ENCODE measurements at regions not wholly inside any gene's neighbourhood (a gene's known extent, or its start where the extent isn't known, plus 50 kb on each side); places are given as distances from the start of the nearest gene placed in this dataset.

DNA sequence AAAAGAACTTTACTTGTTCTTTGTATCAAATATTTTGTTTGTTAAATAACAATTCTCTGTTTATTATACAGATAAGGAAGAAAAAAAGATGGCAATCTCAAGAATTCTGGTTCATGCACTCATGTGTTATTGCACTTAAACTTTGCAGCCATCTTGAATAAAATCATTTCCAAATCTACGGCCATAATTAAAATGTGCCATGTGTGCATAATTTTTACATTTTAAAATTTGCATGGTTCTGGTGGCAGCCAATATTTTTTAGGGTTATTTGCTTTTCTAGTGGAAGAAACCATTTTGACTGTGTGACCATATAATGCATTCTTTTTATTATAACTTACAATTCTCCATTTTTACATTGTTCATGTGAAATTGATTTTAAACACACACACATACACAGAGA is 1518.1 kb upstream of the ZEB2 start:
- no peak for DNase-seq (ENCODE audit: low read depth in 2 of 2)

DNA sequence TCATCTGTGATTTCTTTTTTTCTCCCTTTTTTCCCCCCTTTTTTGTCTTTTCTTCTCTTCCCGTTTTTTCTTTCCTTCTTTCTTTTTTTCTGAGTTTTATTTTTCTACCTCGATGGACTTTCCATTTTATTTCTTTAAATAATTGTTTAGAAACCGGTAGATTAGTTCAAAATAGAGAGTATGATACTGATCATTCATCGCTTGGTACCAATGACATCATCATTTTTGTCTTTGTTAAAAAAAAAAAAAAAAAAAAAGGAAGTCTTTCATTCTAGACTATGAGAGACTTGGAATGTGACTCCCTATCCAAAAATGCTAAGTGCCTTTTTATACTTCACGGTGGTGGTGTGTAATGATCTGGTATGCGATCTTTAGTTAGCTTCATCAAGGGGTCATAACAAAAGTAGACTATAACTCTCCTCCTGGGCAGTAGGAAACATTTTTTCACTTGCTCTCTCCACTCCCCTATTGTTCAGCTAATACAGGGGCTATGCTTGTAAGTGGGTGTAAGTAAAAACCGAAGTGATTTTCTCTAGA is 1517.5 kb upstream of the ZEB2 start:
- no peak for DNase-seq (ENCODE audit: low read depth in 2 of 2)

DNA sequence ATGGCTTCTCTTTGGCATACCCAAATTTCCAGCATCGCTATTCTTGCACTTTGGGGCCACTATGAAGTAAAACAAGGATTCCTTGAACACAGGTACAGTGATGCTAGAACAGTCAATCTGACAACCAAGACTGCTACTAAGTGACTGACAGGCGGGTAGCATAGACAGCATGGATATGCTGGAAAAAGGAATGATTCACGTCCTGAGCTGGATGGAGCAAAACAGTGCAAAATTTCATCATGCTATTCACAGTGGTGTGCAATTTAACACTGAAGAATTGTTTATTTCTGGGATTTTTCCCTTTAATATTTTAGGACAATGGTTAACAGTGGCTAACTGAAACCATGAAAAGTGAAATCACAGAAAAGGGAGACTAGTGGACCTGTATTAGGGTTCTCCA is 1511.2 kb upstream of the ZEB2 start:
- DNase-seq (ENCODE audit: low read depth in 2 of 2), result no peak

DNA sequence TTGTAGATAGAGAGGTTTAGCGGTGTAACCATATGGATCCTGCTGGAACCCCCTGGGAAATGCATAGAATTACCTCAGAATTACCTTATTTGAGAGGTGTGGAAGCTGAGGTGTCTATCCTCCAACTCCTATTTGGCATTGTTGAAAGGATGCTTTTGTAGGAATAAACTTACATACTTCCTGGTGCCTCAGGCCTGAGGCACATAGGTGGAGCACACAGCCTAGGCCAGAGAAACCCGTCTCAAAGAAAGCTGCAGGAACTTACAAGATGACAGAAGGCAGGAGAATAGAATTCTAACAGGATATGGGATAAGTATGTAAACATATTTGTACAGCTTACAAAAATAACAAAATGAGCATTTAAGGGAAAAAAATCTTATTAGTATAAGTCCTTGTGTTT is 1507.2 kb upstream of the ZEB2 start:
- no peak for DNase-seq (ENCODE audit: low read depth in 2 of 2)

DNA sequence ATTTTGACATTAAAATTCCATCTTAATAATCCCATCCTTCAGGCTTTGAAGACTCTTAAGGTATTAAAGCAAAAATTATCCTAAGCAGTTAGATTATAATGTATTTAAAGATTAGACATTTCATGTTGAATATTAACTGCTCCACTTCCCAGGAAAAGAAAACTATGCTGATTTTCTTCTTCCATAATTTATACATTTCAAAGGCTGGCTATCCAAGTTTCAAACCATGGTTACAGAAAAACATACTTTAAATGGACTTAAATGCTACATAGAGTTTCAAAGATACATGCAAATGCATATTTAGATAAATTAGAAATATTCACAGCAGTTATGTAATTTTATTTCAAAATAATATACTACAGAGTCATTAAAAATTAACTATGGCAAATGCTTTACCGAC is 1505.6 kb upstream of the ZEB2 start:
- DNase-seq (ENCODE audit: low read depth in 2 of 2), result no peak

DNA sequence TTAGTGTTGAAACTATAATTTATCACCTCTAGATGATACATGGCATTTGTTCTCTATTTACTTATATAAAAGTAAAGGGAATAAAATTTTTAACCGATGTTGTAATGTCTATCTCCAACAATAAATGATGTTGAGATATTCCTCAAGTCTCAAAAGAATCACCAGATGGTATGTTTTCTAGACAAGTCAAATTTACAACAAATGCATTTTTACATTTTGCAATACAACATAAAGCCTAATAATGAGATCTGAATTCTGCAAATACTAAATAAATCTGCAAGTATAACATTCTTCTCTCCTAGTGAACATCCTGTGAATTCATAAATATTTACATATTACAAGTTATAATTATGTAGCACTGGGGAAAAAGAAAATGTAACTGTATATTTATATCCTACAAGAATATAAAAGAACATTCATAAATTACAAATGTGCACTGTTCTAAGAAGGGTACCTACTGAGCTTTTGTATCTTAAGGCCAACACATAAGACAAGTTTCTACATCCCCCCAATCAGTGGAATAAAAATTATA is 1504.4 kb upstream of the ZEB2 start:
- DNase-seq (ENCODE audit: low read depth in 2 of 2), result no peak

DNA sequence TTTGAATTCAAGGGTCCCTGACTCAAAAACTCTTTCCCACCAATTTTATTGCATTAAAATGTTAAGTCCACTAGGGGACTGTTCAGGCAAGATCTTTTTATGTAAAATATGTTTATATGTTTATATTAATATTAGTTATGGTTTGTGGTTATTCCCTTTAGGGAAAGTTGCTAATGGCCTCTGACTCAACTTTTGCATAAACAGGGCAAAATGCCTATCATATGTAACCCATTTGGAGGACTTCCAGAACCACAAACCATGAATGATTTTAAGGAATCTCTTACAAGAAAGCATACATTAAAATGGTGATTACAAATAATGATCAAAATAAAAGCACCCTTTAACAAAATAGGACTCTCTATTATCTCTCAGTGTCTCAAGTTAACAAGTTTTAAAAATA is 1484.5 kb upstream of the ZEB2 start:
- DNase-seq (ENCODE audit: low read depth in 2 of 2), result no peak

DNA sequence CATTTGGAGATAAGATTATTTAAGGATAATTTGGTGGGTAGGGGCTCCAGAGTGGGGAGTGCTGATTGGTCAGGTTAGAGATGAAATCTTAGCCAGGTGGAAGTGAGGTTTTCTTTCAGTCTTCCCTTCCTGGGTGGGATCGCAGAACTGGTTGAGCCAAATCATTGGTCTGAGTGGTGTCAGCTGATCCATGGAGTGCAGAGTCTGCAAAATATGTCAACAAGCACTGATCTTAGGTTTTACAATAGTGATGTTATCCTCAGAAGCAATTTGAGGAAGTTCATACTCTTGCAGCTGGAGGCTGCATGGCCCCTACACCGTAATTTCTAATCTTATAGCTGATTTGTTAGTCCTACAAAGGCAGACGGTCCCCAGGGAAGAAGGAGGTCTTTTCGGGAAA is 1483.4 kb upstream of the ZEB2 start:
- no peak for DNase-seq (ENCODE audit: low read depth in 2 of 2)

DNA sequence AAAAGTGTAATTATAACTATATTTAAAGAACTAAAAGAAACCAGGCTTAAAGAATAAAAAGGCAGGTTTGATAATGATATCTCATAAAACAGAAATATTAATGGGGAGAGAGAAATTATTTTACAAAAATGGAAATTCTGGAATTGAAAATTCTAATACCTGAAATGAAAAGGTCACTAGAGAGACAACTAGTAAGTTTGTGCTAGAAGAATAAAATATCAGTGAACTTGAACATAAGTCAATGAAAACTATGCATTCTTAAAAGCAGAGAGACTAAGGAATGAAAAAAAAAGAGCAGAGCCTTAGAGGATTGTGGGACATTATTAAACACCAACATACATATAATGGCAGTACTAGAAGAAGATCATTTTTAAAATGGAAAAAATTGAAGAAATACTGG is 1475.0 kb upstream of the ZEB2 start:
- DNase-seq (ENCODE audit: low read depth in 2 of 2), result no peak

DNA sequence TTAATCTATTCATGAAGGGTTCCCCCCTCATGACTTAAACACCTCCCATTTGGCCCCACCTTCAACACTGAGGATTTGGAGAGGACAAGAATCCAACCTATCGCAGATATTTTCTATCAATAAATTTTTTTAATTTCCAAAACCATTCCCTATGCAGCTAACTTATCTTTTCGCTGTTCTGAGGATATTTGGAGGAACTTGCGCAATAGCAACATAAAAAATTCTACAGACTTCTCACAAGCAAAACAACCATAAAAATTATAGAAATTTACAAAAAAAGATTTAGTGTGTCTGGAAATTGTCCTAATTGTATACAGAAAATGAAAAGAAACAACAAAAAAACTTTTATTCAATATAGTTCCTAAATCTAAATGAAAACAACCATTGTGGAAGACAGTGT is 1472.7 kb upstream of the ZEB2 start:
- DNase-seq (ENCODE audit: low read depth in 2 of 2), result no peak

DNA sequence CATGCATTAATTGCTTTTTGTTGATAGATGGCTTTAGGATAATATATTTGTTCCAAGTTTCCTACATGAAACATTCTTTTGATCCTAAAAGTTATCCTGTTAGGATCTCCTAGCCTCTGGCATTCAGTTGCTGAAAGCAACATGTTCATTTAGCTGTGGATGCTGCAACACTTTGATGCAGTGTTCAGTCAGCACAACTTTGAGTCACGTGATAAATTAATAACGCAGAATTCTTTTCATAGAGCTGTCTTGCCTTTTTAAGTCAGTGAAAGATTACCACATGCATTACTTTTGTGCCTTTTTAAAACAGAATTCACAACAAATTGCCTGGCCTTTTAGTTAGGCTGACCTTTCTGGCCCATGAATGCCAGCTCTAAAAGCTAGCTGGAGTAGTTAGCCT is 1467.9 kb upstream of the ZEB2 start:
- no peak for DNase-seq (ENCODE audit: low read depth in 2 of 2)

DNA sequence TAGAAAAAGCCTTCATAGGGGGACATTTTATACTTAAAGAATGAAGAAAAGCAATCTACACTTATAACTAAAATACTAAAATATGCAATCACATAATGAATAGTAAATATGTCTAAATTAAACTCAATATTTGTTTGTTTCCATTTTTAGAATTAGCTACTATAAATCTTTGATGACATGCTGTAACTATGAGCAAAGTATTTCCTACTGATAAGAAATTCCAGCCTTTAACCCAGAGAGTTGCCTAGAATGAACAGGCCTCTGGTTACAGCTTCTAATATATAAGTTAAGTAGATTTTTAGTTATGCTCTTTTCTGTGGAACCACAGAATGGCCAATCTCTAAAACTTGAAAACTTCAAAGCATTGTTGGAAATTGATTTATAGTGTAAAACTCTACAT is 1465.6 kb upstream of the ZEB2 start:
- DNase-seq (ENCODE audit: low read depth in 2 of 2), result no peak

DNA sequence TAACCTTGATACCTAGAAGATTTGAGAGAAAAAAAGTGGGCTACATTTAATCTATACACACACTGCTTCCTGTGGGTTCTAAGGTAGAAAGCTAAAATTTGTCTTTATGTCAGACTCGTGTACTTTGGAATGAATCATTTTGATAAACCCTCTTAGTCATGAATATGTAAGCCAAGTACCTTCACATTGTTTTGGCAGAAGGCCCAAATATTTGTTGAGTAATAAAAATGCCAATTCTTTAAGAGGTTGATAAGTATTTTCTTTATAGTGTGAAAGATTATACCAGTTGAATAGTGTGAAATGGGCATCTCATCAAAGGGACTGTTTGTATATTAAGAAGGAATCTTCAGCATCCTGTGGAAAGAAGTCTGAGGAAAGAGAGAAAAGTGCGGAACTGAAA is 1464.7 kb upstream of the ZEB2 start:
- DNase-seq (ENCODE audit: low read depth in 2 of 2), result no peak

DNA sequence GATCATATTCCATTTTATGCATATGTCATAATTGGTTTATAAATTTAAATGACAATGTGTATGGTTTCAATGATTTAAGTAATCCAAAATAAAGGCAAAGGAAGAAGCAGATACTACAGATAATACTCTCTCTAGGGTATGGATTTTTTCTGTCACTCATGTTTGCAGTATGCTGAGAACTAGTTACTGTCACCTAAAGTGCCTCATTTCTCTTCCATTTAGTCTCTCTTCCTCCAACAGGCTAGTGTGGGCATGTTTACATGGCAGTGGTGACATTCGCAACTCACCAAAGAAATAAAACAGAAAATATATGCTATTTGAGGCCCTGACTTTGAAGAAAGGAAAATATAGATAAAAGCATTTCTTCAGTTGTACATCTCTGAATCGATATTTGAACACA is 1460.4 kb upstream of the ZEB2 start:
- DNase-seq (ENCODE audit: low read depth in 2 of 2), result no peak

DNA sequence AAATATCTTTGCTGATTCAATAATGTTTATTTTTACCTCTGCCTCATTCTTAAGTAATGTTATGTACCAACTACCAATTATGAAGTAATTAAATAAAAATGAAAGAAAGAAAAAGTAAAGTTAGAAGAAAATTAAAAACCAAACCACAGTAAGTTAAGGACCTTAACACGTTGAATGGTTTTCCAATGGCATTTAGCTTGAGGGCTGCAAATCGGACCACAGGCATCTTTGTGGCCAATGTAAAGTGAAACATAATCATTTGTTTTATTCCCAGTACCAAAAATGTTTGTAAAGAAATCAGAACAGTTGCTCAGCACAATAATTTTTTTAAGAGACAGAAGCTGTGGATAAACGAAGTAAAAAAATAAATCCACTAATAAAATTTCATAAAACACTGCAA is 1455.5 kb upstream of the ZEB2 start:
- DNase-seq (ENCODE audit: low read depth in 2 of 2), result no peak

DNA sequence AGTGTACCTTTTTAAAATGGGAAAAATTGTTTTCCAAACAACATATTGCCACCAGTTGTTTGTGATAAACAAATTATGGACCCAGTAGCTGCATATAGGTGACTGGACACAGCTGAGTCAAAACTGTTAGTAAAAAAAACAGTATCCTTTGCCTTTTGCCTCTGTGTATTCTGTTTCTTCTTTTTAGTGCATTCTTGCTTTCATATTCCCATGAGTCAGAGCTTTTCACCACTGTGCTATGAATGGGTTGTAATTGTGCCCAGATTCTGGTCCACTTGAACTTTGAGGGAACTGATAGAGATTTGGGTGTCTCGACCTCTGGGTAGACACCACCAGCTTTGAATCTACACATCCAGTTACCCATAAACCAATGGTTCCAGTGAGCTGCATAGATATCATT is 1441.9 kb upstream of the ZEB2 start:
- no peak for DNase-seq (ENCODE audit: low read depth in 2 of 2)

DNA sequence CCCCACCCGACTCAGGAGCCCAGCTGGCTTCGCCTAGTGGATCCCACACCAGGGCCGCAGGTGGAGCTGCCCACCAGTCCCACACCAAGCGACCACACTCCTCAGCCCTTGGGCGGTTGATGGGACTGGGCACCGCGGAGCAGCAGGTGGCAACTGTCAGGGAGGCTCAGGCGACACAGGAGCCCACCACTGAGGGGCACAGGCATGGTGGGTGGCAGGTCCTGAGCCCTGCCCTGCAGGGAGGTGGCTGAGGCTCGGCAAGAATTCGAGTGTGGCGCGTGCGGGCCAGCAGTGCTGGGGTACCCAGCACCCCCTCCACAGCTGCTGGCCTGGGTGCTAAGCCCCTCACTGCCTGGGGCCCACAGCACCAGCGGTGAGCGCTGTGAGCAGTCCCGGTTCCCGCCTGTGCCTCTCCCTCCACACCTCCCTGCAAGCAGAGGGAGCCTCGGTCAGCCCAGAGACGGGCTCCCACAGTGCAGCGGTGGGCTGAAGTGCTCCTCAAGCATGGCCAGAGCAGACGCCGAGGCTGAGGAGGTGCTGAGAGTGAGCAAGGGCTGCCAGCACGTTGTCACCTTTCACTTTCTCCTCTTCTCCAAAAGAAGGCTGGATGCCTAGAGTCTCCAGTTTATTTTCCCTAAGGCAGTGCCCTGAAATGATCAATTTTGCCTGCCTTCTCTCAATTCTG is 1440.7 kb upstream of the ZEB2 start:
- no peak for DNase-seq (ENCODE audit: low read depth in 2 of 2)

DNA sequence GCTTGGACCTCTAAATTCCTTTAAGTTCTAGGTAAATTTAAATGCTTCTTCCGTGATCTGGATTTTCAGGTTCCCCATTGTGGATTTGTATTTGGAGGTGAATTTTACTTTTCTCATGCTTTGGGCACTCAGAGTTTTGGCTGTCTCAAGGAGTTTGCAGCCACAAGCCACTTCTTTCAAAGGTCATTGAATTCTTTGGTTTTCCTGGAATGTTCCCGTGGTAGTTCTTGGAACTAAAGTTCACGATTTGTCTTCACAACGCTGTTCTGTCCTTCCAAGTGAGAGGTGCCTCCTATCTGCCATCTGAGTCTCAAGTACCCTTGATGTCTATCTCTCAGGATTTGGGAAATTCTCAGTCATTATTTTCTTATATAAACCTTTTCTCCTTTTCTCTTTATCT is 1438.7 kb upstream of the ZEB2 start:
- no peak for DNase-seq (ENCODE audit: low read depth in 2 of 2)

DNA sequence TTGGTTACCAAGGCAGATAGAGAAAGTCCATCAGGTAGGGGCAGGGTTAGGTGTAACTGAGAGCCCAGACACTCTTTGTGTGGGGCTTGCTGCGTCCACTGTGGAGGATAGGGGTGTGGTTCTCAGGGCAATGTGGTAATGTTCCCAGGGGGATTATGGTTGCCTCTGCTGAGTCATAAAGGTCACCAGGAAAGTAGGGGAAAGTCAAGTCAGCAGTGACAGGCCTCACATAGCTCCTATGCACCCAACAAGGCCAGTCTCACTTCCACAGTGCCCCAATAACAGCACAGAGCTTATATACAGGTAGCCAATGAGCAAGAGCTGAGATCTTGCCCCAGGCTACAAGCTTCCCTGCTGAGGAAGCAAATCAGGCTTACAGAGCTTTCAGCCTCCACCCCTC is 1438.0 kb upstream of the ZEB2 start:
- DNase-seq (ENCODE audit: low read depth in 2 of 2), result no peak

DNA sequence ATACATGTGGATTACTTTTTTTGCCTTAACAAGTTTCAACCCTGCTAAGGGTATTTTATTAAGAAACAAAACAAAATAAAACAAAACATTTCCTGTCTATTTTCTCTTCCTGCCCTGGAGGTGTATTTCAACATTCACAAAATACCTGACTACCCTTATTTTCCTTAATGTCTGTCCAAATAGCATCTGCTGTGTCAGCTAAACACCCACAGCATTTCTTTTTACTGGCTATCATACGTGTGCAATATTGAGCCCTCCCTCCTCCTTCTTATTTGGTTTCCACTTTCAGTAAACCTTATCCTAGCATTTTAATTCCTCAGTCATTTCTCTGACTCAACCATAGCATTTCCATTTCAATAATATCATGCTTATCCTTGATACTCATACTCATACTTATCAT is 1420.0 kb upstream of the ZEB2 start:
- DNase-seq (ENCODE audit: low read depth in 2 of 2), result no peak

DNA sequence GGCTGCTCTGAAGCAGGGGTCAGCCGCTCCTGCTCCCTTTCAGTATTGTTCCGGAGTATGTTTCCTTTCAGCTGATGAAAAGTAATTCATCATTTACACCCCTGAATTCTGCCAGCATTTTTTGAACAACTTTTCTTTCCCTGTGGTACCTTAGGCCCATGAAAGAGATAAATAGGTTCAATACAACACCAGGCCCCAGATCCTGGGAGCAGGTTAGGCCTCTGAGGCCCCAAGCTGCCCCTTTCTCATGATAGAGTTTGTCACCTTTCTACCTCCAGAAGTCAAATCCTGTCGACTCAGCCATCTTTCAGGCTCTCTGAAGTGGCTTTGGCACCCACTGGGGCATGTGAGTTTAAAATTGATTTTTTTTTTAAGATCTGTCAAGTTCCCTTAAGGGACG is 1415.1 kb upstream of the ZEB2 start:
- DNase-seq (ENCODE audit: low read depth in 2 of 2), result no peak

DNA sequence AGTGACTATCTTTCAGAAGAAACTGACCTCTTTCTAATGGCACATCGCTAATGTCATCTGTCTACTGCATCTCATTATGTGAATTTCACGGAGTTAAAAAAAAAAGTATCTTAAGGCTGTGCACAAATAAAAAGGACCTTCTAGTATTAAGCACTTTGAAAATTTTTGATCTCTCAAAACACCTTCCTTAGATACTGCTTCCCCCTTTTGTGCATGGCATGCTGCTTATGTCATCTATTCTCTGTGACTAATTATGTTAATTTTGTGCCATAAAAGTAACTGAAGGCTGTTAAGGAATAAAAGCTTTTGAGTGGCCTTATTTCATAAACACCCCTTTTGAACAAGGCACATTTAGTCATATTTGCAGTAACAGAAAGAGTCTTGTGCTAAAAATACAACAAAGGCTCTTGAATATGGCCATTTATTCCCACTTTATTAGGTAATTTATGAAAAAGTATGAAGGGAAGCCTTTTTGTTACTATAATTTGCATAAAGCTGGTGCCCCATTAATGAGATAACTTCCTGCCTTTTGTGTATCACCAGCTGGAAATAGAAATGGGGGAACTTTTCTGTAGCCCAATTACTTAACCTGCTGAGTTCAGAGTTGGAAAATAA is 1412.0 kb upstream of the ZEB2 start:
- DNase-seq (ENCODE audit: low read depth in 2 of 2), result no peak

DNA sequence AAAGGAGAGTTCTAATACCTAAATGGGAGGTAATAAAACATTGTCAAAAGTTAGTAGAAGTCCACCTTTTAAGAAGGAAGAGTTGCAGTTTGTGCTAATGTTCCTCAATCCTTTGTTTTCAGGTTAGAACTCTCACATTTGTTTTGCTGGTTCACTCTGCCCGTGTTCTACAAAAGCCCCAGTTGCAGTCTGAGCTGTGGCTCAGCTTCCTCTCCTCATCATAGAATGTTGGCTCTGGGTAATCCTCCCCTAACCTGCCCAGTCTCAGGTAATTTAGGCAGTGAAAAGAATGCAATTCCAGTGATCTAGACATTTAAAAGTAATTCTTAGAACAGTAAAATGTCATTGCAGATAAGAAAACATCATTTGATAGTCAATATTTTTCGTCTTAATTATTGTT is 1410.4 kb upstream of the ZEB2 start:
- no peak for DNase-seq (ENCODE audit: low read depth in 2 of 2)
